Neural progenitor cell (in vitro differentiated cells): ENCODE measurements at regions not wholly inside any gene's neighbourhood (a gene's known extent, or its start where the extent isn't known, plus 50 kb on each side); places are given as distances from the start of the nearest gene placed in this dataset.

Experiments used
- DNase-seq: peaks from one replicate; pipeline ENCODE4 v3.0.0-alpha.2; 2016; ENCODE audit warnings: low spot score
- H2AFZ ChIP-seq: fragments of 200-600 bp; sonication (generic); replicated peaks from 2 replicates; pipeline ENCODE4 v1.6.1; 2016; ENCODE audit warnings: antibody characterized with exemption
- H3F3A ChIP-seq: fragments of 200-600 bp; sonication (generic); 2 replicates; pipeline ENCODE4 v1.6.1; 2016; ENCODE audit warnings: antibody characterized with exemption, low read depth
- H3K27ac ChIP-seq: fragments of 200-600 bp; sonication (generic); 2 replicates; pipeline ENCODE4 v1.5.1; 2016; ENCODE audit warnings: mild to moderate bottlenecking
- H3K27me3 ChIP-seq: fragments of 200-600 bp; sonication (generic); 2 replicates; pipeline ENCODE4 v1.6.1; 2016; ENCODE audit warnings: mild to moderate bottlenecking, moderate library complexity
- H3K36me3 ChIP-seq: fragments of 200-600 bp; sonication (generic); 2 replicates; pipeline ENCODE4 v1.5.1; 2016
- H3K4me1 ChIP-seq: fragments of 200-600 bp; sonication (generic); 2 replicates; pipeline ENCODE4 v1.6.1; 2016; ENCODE audit warnings: mixed run types
- H3K4me2 ChIP-seq: fragments of 200-600 bp; sonication (generic); 2 replicates; pipeline ENCODE4 v1.6.1; 2016
- H3K4me3 ChIP-seq: fragments of 200-600 bp; sonication (generic); 2 replicates; pipeline ENCODE4 v1.5.1; 2016
- H3K79me2 ChIP-seq: fragments of 200-600 bp; sonication (generic); 2 replicates; pipeline ENCODE4 v1.6.1; 2016; ENCODE audit warnings: low read depth
- H3K9ac ChIP-seq: fragments of 200-600 bp; sonication (generic); 2 replicates; pipeline ENCODE4 v1.6.1; 2016
- H3K9me3 ChIP-seq: fragments of 200-600 bp; sonication (generic); 2 replicates; pipeline ENCODE4 v1.5.1; 2016; ENCODE audit warnings: low read depth
- H4K20me1 ChIP-seq: fragments of 200-600 bp; sonication (generic); 2 replicates; pipeline ENCODE4 v1.6.1; 2016; ENCODE audit warnings: low read depth
- H3K27ac Mint-ChIP-seq: 3 replicates; pipeline ENCODE4 v1.8.0; 2021; ENCODE audit warnings: mixed read lengths
- H3K27me3 Mint-ChIP-seq: 2 replicates; pipeline ENCODE4 v1.8.0; 2022; ENCODE audit warnings: low read depth, mild to moderate bottlenecking, inconsistent platforms, moderate library complexity, mixed read lengths; ENCODE audit not compliant: insufficient read depth
- H3K36me3 Mint-ChIP-seq: 3 replicates; pipeline ENCODE4 v1.8.0; 2021; ENCODE audit warnings: mixed read lengths
- H3K4me1 Mint-ChIP-seq: 3 replicates; pipeline ENCODE4 v1.8.0; 2021; ENCODE audit warnings: mixed read lengths
- H3K4me3 Mint-ChIP-seq: 3 replicates; pipeline ENCODE4 v1.8.0; 2021; ENCODE audit warnings: mild to moderate bottlenecking, moderate library complexity, mixed read lengths
- H3K9me3 Mint-ChIP-seq: 3 replicates; pipeline ENCODE4 v1.8.0; 2020; ENCODE audit warnings: mixed read lengths
- CTCF ChIP-seq: fragments of 200-600 bp; sonication (generic); IDR thresholded peaks from 2 replicates; pipeline ENCODE4 v1.5.1; 2017; ENCODE audit warnings: antibody characterized with exemption, mild to moderate bottlenecking
- EZH2 ChIP-seq: fragments of 200-600 bp; sonication (generic); IDR thresholded peaks from 2 replicates; pipeline ENCODE4 v1.6.1; 2017; ENCODE audit warnings: antibody characterized with exemption, mild to moderate bottlenecking, moderate library complexity
- EZH2phosphoT487 ChIP-seq: fragments of 200-600 bp; sonication (generic); IDR thresholded peaks from 2 replicates; pipeline ENCODE4 v1.6.1; 2017; ENCODE audit warnings: antibody characterized with exemption

GRCh38 chr10:78937800-78938694 lies 130.7 kb upstream of the ZMIZ1 start:
- Histone ChIP-seq H2AFZ (no peak overlapping the region), H3K36me3 (no peaks in the 10 kb centered on the region)
- H3K27ac Mint-ChIP-seq, result peak overlapping the region; percentile 89

GRCh38 chr10:78938695-78939672 lies 129.8 kb upstream of the ZMIZ1 start:
- no peaks in the 10 kb centered on the region for H3K27me3 ChIP-seq
- Mint-ChIP-seq H3K4me1 (peaks cover 19% of the 10 kb centered on the region), H3K36me3 (peaks cover 2% of the 10 kb centered on the region), H3K9me3 (peaks cover 11% of the 10 kb centered on the region), H3K27ac (peak overlapping the region; percentile 58), H3K27me3 (peaks cover 19% of the 10 kb centered on the region), H3K4me3 (no peak overlapping the region)
- H3K4me1 ChIP-seq, result no peaks in the 10 kb centered on the region
- H2AFZ ChIP-seq, result no peak overlapping the region
- TF ChIP-seq CTCF, result no peak
- TF ChIP-seq EZH2, result no peak
- TF ChIP-seq EZH2phosphoT487, result no peak
- no peaks in the 10 kb centered on the region for H3K36me3 ChIP-seq
- no peak overlapping the region for H3K27ac ChIP-seq
- H3K9me3 ChIP-seq, result no peaks in the 10 kb centered on the region
- H3K4me2 ChIP-seq, result no peak overlapping the region
- H4K20me1 ChIP-seq, result no peaks in the 10 kb centered on the region
- no peak for DNase-seq
- no peaks in the 10 kb centered on the region for H3K79me2 ChIP-seq
- H3K9ac ChIP-seq, result no peak overlapping the region
- H3K4me3 ChIP-seq, result no peak overlapping the region
- no peaks in the 10 kb centered on the region for H3F3A ChIP-seq

More at GRCh38 chr10:78937800-78938694, 130.7 kb upstream of the ZMIZ1 start:
- H3K79me2 ChIP-seq, result no peaks in the 10 kb centered on the region
- H4K20me1 ChIP-seq, result no peaks in the 10 kb centered on the region
- Mint-ChIP-seq H3K27me3 (peaks cover 21% of the 10 kb centered on the region), H3K9me3 (peaks cover 7% of the 10 kb centered on the region), H3K4me1 (peaks cover 16% of the 10 kb centered on the region), H3K36me3 (peaks cover 2% of the 10 kb centered on the region), H3K4me3 (no peak overlapping the region)
- no peak overlapping the region for H3K4me3 ChIP-seq
- H3K27ac ChIP-seq, result no peak overlapping the region
- H3K4me2 ChIP-seq, result no peak overlapping the region
- no peaks in the 10 kb centered on the region for H3K4me1 ChIP-seq
- no peaks in the 10 kb centered on the region for H3F3A ChIP-seq
- TF ChIP-seq CTCF (no peak), EZH2 (no peak), EZH2phosphoT487 (no peak)
- no peaks in the 10 kb centered on the region for H3K9me3 ChIP-seq
- DNase-seq, result no peak
- H3K9ac ChIP-seq, result no peak overlapping the region
- no peaks in the 10 kb centered on the region for H3K27me3 ChIP-seq

- Histone ChIP-seq H3K4me3 (no peak overlapping the region), H3K27me3 (no peaks in the 10 kb centered on the region), H3K79me2 (no peaks in the 10 kb centered on the region), H3K27ac (no peak overlapping the region), H4K20me1 (no peaks in the 10 kb centered on the region), H2AFZ (no peak overlapping the region), H3K4me1 (no peaks in the 10 kb centered on the region), H3K9ac (no peak overlapping the region), H3K9me3 (no peaks in the 10 kb centered on the region), H3K36me3 (no peaks in the 10 kb centered on the region), H3F3A (no peaks in the 10 kb centered on the region), H3K4me2 (no peak overlapping the region)
- peaks cover 28% of the 10 kb centered on the region for H3K27me3 Mint-ChIP-seq
- H3K27ac Mint-ChIP-seq, result no peak overlapping the region
- H3K36me3 Mint-ChIP-seq, result peaks cover 2% of the 10 kb centered on the region
- peaks cover 11% of the 10 kb centered on the region for H3K9me3 Mint-ChIP-seq
- TF ChIP-seq EZH2phosphoT487 (no peak), EZH2 (no peak), CTCF (no peak)
- no peak overlapping the region for H3K4me3 Mint-ChIP-seq
- H3K4me1 Mint-ChIP-seq, result peaks cover 35% of the 10 kb centered on the region
- DNase-seq, result no peak
Observed at GRCh38 chr10:78942091-78942501, 126.7 kb upstream of the ZMIZ1 start.
